ENCODE measurements at regions not wholly inside any gene's neighbourhood (a gene's known extent, or its start where the extent isn't known, plus 50 kb on each side); places are given as distances from the start of the nearest gene placed in this dataset.

- Histone ChIP-seq H3K27me3 (ENCODE audit: control insufficient read depth, insufficient read depth, low read length) (no peaks in the 10 kb centered on the region), H3K27ac (ENCODE audit: low read depth in 2 of 2, low read length in 2 of 2) (no peak overlapping the region), H3K9me3 (ENCODE audit: control insufficient read depth in 2 of 3, insufficient read depth in 1 of 3, low read length in 3 of 3) (no peaks in the 10 kb centered on the region), H3K4me3 (ENCODE audit: low read length in 3 of 3) (no peak overlapping the region), H3K9ac (ENCODE audit: low read length in 3 of 3) (no peak overlapping the region), H3K36me3 (ENCODE audit: control insufficient read depth in 2 of 3, insufficient read depth in 3 of 3, low read length in 3 of 3) (no peaks in the 10 kb centered on the region), H3K4me1 (ENCODE audit: control insufficient read depth in 2 of 3, insufficient read depth in 2 of 3, low read depth in 1 of 3, low read length in 3 of 3) (no peaks in the 10 kb centered on the region)
- TF ChIP-seq CTCF (IDR thresholded peaks at IDR 0.05; ENCODE audit: borderline replicate concordance, extremely low read depth, insufficient read depth) = no peak
- intact Hi-C loops (cut with DNase I) = no loop called here
- DNase-seq = peak in 1 of 5 donors; percentile 57
- FAIRE-seq = no peak
These were observed 480.4 kb downstream of the CDH8 start for GRCh38 chr16:61555718-61556441.

GRCh38 chr16:61549327-61549726 is 486.9 kb downstream of the CDH8 start:
- Histone ChIP-seq H3K36me3 (ENCODE audit: control insufficient read depth in 2 of 3, insufficient read depth in 3 of 3, low read length in 3 of 3) (no peaks in the 10 kb centered on the region), H3K4me1 (ENCODE audit: control insufficient read depth in 2 of 3, insufficient read depth in 2 of 3, low read depth in 1 of 3, low read length in 3 of 3) (no peaks in the 10 kb centered on the region), H3K9ac (ENCODE audit: low read length in 3 of 3) (no peak overlapping the region), H3K27ac (ENCODE audit: low read depth in 2 of 2, low read length in 2 of 2) (no peak overlapping the region), H3K9me3 (ENCODE audit: control insufficient read depth in 2 of 3, insufficient read depth in 1 of 3, low read length in 3 of 3) (no peaks in the 10 kb centered on the region), H3K4me3 (ENCODE audit: low read length in 3 of 3) (no peak overlapping the region), H3K27me3 (ENCODE audit: control insufficient read depth, insufficient read depth, low read length) (no peaks in the 10 kb centered on the region)
- FAIRE-seq (no peak), DNase-seq (no peak)
- TF ChIP-seq CTCF (IDR thresholded peaks at IDR 0.05; ENCODE audit: borderline replicate concordance, extremely low read depth, insufficient read depth) = no peak
- intact Hi-C loops (cut with DNase I) = no loop called here

- no peak for TF ChIP-seq CTCF (IDR thresholded peaks at IDR 0.05; ENCODE audit: borderline replicate concordance, extremely low read depth, insufficient read depth)
- Histone ChIP-seq H3K27me3 (ENCODE audit: control insufficient read depth, insufficient read depth, low read length) (no peaks in the 10 kb centered on the region), H3K9me3 (ENCODE audit: control insufficient read depth in 2 of 3, insufficient read depth in 1 of 3, low read length in 3 of 3) (no peaks in the 10 kb centered on the region), H3K27ac (ENCODE audit: low read depth in 2 of 2, low read length in 2 of 2) (no peak overlapping the region), H3K36me3 (ENCODE audit: control insufficient read depth in 2 of 3, insufficient read depth in 3 of 3, low read length in 3 of 3) (no peaks in the 10 kb centered on the region), H3K4me3 (ENCODE audit: low read length in 3 of 3) (no peak overlapping the region), H3K4me1 (ENCODE audit: control insufficient read depth in 2 of 3, insufficient read depth in 2 of 3, low read depth in 1 of 3, low read length in 3 of 3) (no peaks in the 10 kb centered on the region), H3K9ac (ENCODE audit: low read length in 3 of 3) (no peak overlapping the region)
- intact Hi-C loops (cut with DNase I) = no loop called here
- FAIRE-seq (no peak), DNase-seq (no peak)
These were observed 488.6 kb downstream of the CDH8 start for GRCh38 chr16:61547626-61548025.

- no peaks in the 10 kb centered on the region for H3K4me1 ChIP-seq (ENCODE audit: control insufficient read depth in 2 of 3, insufficient read depth in 2 of 3, low read depth in 1 of 3, low read length in 3 of 3)
- H3K4me3 ChIP-seq (ENCODE audit: low read length in 3 of 3) = no peak overlapping the region
- H3K9ac ChIP-seq (ENCODE audit: low read length in 3 of 3) = no peak overlapping the region
- H3K36me3 ChIP-seq (ENCODE audit: control insufficient read depth in 2 of 3, insufficient read depth in 3 of 3, low read length in 3 of 3) = no peaks in the 10 kb centered on the region
- no peak for TF ChIP-seq CTCF (IDR thresholded peaks at IDR 0.05; ENCODE audit: borderline replicate concordance, extremely low read depth, insufficient read depth)
- no peak overlapping the region for H3K27ac ChIP-seq (ENCODE audit: low read depth in 2 of 2, low read length in 2 of 2)
- no peak for DNase-seq
- H3K27me3 ChIP-seq (ENCODE audit: control insufficient read depth, insufficient read depth, low read length) = no peaks in the 10 kb centered on the region
- H3K9me3 ChIP-seq (ENCODE audit: control insufficient read depth in 2 of 3, insufficient read depth in 1 of 3, low read length in 3 of 3) = no peaks in the 10 kb centered on the region
- no peak for FAIRE-seq
- intact Hi-C loops (cut with DNase I) = no loop called here
These were observed 492.1 kb downstream of the CDH8 start for GRCh38 chr16:61544165-61544564.

Measured in kidney (tissue), 13 donors.